Esophagus muscularis mucosa (tissue), 4 donors: ENCODE measurements at regions not wholly inside any gene's neighbourhood (a gene's known extent, or its start where the extent isn't known, plus 50 kb on each side); places are given as distances from the start of the nearest gene placed in this dataset.

Source experiments
- DNase-seq: peaks from one replicate; pipeline ENCODE4 v3.0.0-alpha.2; 2017; ENCODE audit errors: extremely low spot score
- H3K27ac ChIP-seq, 4 donors: fragments of 200-600 bp; sonication (generic); replicated peaks in 1 of 4; 1 replicate in 3 of 4; 2 replicates in 1 of 4; pipeline ENCODE4 v1.5.1; 2016 to 2019; ENCODE audit warnings: mild to moderate bottlenecking in 1 of 4
- H3K27me3 ChIP-seq, 4 donors: fragments of 200-600 bp; sonication (generic); one replicate each; pipeline versions ENCODE4 v1.5.1 to v1.6.0; 2016 to 2019
- H3K36me3 ChIP-seq, 4 donors: fragments of 200-600 bp; sonication (generic); one replicate each; pipeline ENCODE4 v1.5.1; 2016 to 2019
- H3K4me1 ChIP-seq, 4 donors: fragments of 200-600 bp; sonication (generic); one replicate each; pipeline ENCODE4 v1.5.1; 2016 to 2019
- H3K4me3 ChIP-seq, 4 donors: fragments of 200-600 bp; sonication (generic); 1 replicate in 2 of 4; 2 replicates in 2 of 4; pipeline ENCODE4 v1.5.1; 2016 to 2019; ENCODE audit warnings: mild to moderate bottlenecking in 4 of 4, moderate library complexity in 1 of 4
- H3K9me3 ChIP-seq, 4 donors: fragments of 200-600 bp; sonication (generic); 1 replicate in 3 of 4; 2 replicates in 1 of 4; pipeline ENCODE4 v1.5.1; 2016 to 2019
- EP300 ChIP-seq: sonication (generic); formaldehyde crosslinking; IDR thresholded peaks from one replicate; pipeline ENCODE4 v1.6.1; 2017; ENCODE audit warnings: antibody characterized with exemption
- POLR2A ChIP-seq: fragments of 450-650 bp; IDR thresholded peaks from one replicate; pipeline ENCODE4 v1.6.1; 2017; ENCODE audit warnings: antibody characterized with exemption, moderate library complexity, mild to moderate bottlenecking, low read depth
- POLR2AphosphoS5 ChIP-seq, 2 donors: sonication (generic); formaldehyde crosslinking; IDR thresholded peaks; one replicate each; pipeline ENCODE4 v1.6.1; 2017; ENCODE audit warnings: antibody characterized with exemption in 2 of 2
- WGBS: methylation state at CpG from one replicate; pipeline ENCODE4 v1.1.5; 2018; 5-methylcytosine and 5-hydroxymethylcytosine counted together
- intact Hi-C: fragments of 100-400 bp; cut with DNase I; formaldehyde crosslinking; loops from one replicate; pipeline ENCODE4 v1.15.1; 2023
- TF ChIP-seq, protein P1 (sequence below), 3 experiments: fragments of 200-600 bp in 2 of 3; fragments of 450-650 bp in 1 of 3; sonication (generic) in 2 of 3; IDR thresholded peaks; one replicate each; pipeline ENCODE4 v1.5.1; 2017 to 2019; ENCODE audit warnings: antibody characterized with exemption in 3 of 3, mild to moderate bottlenecking in 2 of 3, moderate library complexity in 1 of 3

DNA sequence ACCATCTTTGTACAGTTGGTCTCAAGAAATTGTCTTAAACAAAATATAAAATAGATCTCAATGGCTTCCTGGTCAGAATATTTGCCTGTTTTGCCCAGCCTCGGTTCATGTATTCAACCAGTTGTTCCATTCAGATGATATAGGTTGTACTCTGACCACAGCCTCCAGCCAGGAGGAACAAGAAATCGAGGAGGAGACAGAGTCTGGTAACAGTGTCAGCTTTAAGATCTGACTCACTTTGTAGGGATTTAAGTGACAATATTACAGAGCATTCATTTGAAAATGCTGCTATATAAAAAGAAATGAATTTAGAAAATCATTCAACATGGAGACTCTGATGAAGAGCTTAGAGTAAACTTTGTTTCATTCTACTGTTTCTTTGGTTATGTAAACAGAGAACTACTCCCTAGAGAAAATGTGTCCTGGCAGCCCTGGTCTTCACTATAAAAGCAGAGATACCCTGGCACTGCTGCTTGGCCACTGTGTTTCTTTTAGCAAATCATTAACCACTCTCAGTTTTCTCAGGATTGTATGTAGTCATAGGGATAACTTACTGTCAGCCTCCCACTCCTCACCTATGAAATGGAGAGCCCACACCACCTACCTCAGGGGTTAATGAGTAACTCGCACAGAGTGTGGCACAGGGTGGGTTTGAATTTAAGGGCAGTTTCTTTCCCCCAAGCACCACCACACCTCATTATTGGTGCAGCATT lies 53.5 kb downstream of the PAGE2 start:
- TF ChIP-seq EP300 = no peak
- TF ChIP-seq, protein P1, sequence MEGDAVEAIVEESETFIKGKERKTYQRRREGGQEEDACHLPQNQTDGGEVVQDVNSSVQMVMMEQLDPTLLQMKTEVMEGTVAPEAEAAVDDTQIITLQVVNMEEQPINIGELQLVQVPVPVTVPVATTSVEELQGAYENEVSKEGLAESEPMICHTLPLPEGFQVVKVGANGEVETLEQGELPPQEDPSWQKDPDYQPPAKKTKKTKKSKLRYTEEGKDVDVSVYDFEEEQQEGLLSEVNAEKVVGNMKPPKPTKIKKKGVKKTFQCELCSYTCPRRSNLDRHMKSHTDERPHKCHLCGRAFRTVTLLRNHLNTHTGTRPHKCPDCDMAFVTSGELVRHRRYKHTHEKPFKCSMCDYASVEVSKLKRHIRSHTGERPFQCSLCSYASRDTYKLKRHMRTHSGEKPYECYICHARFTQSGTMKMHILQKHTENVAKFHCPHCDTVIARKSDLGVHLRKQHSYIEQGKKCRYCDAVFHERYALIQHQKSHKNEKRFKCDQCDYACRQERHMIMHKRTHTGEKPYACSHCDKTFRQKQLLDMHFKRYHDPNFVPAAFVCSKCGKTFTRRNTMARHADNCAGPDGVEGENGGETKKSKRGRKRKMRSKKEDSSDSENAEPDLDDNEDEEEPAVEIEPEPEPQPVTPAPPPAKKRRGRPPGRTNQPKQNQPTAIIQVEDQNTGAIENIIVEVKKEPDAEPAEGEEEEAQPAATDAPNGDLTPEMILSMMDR (IDR thresholded peaks at IDR 0.05) = no peak
- TF ChIP-seq POLR2AphosphoS5 (IDR thresholded peaks at IDR 0.05) = no peak
- TF ChIP-seq POLR2A = no peak
- H3K36me3 ChIP-seq = peaks cover 0 to 12% (median 2%) of the 10 kb centered on the region in 4 donors
- no peak for DNase-seq
- intact Hi-C loops = no loop called here
- no peaks in the 10 kb centered on the region for H3K4me1 ChIP-seq
- H3K27ac ChIP-seq = no peak overlapping the region
- WGBS = 72% methylated on average over 3 of the region's 3 CpGs
- no peaks in the 10 kb centered on the region for H3K9me3 ChIP-seq
- no peaks in the 10 kb centered on the region for H3K27me3 ChIP-seq
- no peak overlapping the region for H3K4me3 ChIP-seq

DNA sequence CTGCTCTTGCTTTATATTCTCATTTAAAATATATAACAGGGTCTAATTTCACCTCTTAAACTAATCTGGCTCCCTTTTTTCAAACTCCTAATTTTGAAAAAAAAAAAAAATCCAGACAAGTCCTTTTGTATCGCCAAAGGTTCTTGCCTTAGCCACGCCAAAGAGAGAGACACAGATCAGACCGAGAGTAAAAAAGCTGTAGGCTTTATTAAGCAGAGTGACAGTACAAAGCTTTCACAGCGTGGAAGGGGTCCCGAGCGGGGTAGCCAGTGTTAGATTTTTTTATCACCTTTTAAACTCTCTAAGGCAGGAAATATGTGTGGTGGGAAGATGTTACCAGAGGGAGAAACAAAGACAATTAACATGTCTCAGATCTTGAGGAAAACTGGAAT lies 54.1 kb downstream of the PAGE2 start:
- intact Hi-C loops = no loop called here
- TF ChIP-seq, protein P1 (IDR thresholded peaks at IDR 0.05) = no peak
- TF ChIP-seq POLR2AphosphoS5 (IDR thresholded peaks at IDR 0.05) (no peak), EP300 (no peak), POLR2A (no peak)
- peaks cover 0 to 12% (median 2%) of the 10 kb centered on the region in 4 donors for H3K36me3 ChIP-seq
- H3K9me3 ChIP-seq = no peaks in the 10 kb centered on the region
- no peaks in the 10 kb centered on the region for H3K27me3 ChIP-seq
- H3K4me3 ChIP-seq = no peak overlapping the region
- H3K4me1 ChIP-seq = no peaks in the 10 kb centered on the region
- WGBS = 77% methylated on average over 6 of the region's 6 CpGs
- no peak for DNase-seq
- no peak overlapping the region for H3K27ac ChIP-seq

DNA sequence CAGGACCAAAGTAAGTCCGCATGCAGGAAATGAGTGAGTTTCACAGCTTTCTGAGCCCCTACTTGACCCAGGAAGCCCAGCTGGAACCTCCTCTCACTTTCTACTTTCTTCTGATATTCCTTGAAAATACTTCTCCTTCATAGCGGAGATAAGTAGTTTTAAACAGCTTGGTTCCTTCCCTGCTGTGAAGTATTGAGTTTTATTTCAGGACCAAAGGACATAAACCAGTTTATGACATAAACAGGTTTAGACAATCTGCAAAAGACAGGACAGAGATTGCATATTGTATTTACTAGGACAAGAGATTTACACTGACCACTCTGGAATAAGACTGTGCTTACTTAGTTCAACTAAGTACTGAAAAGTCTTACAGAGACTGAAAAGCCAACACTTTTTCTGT lies 54.8 kb downstream of the PAGE2 start:
- Histone ChIP-seq H3K4me1 (no peaks in the 10 kb centered on the region), H3K27ac (no peak overlapping the region), H3K36me3 (peaks cover 0 to 12% (median 2%) of the 10 kb centered on the region in 4 donors), H3K9me3 (no peaks in the 10 kb centered on the region), H3K4me3 (no peak overlapping the region), H3K27me3 (no peaks in the 10 kb centered on the region)
- 54% methylated on average over 2 of the region's 2 CpGs for WGBS
- intact Hi-C loops = no loop called here
- TF ChIP-seq, protein P1 (IDR thresholded peaks at IDR 0.05) = no peak
- no peak for TF ChIP-seq POLR2AphosphoS5 (IDR thresholded peaks at IDR 0.05)
- no peak for TF ChIP-seq POLR2A
- no peak for TF ChIP-seq EP300
- DNase-seq = no peak

DNA sequence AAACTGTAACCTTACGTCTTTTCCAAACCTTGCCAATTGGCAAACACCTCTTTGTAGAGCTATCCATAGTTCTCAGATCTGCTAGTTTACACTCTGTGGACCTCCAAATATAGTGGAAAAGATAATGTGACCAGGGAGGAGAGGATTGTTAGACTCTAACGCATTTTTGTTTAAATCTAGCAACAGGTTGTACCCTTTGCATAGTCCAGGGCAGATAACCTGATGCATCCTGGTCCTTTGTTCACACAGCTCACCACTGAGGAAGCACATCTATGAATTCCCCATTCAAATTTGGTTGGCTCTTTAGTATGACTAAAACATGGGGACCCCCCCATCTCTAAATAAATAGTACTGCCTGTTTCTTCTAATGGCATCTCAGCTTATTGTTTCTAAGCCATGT lies 55.9 kb downstream of the PAGE2 start:
- TF ChIP-seq POLR2A (no peak), EP300 (no peak), POLR2AphosphoS5 (IDR thresholded peaks at IDR 0.05) (no peak)
- TF ChIP-seq, protein P1 (IDR thresholded peaks at IDR 0.05) = no peak
- 65% methylated on average over 2 of the region's 2 CpGs for WGBS

DNA sequence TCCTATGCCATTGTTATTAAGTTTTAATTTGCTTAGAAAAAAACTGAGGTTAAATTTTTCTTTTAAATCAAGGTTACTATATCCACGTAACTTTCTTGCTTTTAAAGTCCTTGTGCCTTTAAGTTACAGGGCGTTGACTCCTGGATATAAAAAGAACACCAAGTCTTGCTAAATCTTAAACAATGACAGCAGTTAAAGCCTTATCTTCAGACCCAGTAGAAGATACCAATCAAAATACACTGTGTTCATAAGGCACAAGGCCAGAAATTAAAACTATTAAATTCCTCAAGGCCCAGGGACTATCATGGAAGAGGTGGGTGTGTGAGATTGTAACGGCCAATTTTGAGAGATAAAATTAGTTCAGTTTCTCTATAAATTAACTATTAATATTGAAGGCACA lies 60.4 kb downstream of the PAGE2 start:
- Histone ChIP-seq H3K4me1 (no peaks in the 10 kb centered on the region), H3K27me3 (no peaks in the 10 kb centered on the region), H3K9me3 (no peaks in the 10 kb centered on the region), H3K4me3 (no peak overlapping the region), H3K27ac (no peak overlapping the region), H3K36me3 (peaks cover 0 to 12% (median 2%) of the 10 kb centered on the region in 4 donors)
- DNase-seq = no peak
- 73% methylated on average over 3 of the region's 3 CpGs for WGBS
- intact Hi-C loops = no loop called here
- TF ChIP-seq POLR2A (no peak), EP300 (no peak), POLR2AphosphoS5 (IDR thresholded peaks at IDR 0.05) (no peak)
- TF ChIP-seq, protein P1 (IDR thresholded peaks at IDR 0.05) = no peak

More for the DNA sequence above, 55.9 kb downstream of the PAGE2 start:
- peaks cover 0 to 12% (median 2%) of the 10 kb centered on the region in 4 donors for H3K36me3 ChIP-seq
- no peak overlapping the region for H3K4me3 ChIP-seq
- no peak overlapping the region for H3K27ac ChIP-seq
- intact Hi-C loops = no loop called here
- H3K4me1 ChIP-seq = no peaks in the 10 kb centered on the region
- DNase-seq = no peak
- no peaks in the 10 kb centered on the region for H3K9me3 ChIP-seq
- no peaks in the 10 kb centered on the region for H3K27me3 ChIP-seq
